Mesenchymal stem cell (in vitro differentiated cells and primary cell): ENCODE measurements at regions not wholly inside any gene's neighbourhood (a gene's known extent, or its start where the extent isn't known, plus 50 kb on each side); places are given as distances from the start of the nearest gene placed in this dataset.

Experiments used
- DNase-seq: peaks from one replicate; pipeline ENCODE4 v3.0.0-alpha.2; 2013
- H2AFZ ChIP-seq: one replicate; pipeline ENCODE4 v1.6.1; 2013; ENCODE audit warnings: low read depth, mild to moderate bottlenecking, control low read depth, inconsistent platforms, low read length, moderate library complexity
- H2AK5ac ChIP-seq: 2 replicates; pipeline ENCODE4 v1.6.1; 2013; ENCODE audit warnings: low read length, moderate library complexity, mild to moderate bottlenecking, inconsistent platforms; ENCODE audit not compliant: severe bottlenecking
- H2BK120ac ChIP-seq: one replicate; pipeline ENCODE4 v1.6.1; 2013; ENCODE audit warnings: low read depth, mild to moderate bottlenecking, inconsistent platforms, low read length, moderate library complexity
- H2BK12ac ChIP-seq, 2 experiments: one replicate each; pipeline ENCODE4 v1.6.1; 2013; ENCODE audit warnings: inconsistent platforms in 2 of 2, low read length in 2 of 2, mild to moderate bottlenecking in 2 of 2, moderate library complexity in 2 of 2, control low read depth in 1 of 2
- H2BK15ac ChIP-seq: one replicate; pipeline ENCODE4 v1.6.1; 2013; ENCODE audit warnings: mild to moderate bottlenecking, low read depth, inconsistent platforms; ENCODE audit not compliant: poor library complexity, severe bottlenecking
- H2BK5ac ChIP-seq: 2 replicates; pipeline ENCODE4 v1.6.1; 2013; ENCODE audit warnings: low read depth, mild to moderate bottlenecking, low read length, control low read depth, inconsistent platforms; ENCODE audit not compliant: poor library complexity, severe bottlenecking
- H3K14ac ChIP-seq, 2 experiments: one replicate each; pipeline ENCODE4 v1.6.1; 2013; ENCODE audit warnings: inconsistent platforms in 2 of 2, low read length in 2 of 2, control low read depth in 1 of 2, mild to moderate bottlenecking in 1 of 2, moderate library complexity in 1 of 2
- H3K18ac ChIP-seq, 2 experiments: one replicate each; pipeline ENCODE4 v1.6.1; 2013; ENCODE audit warnings: inconsistent platforms in 2 of 2, low read length in 2 of 2, control low read depth in 1 of 2, low read depth in 1 of 2, mild to moderate bottlenecking in 1 of 2
- H3K23ac ChIP-seq, 2 experiments: one replicate each; pipeline ENCODE4 v1.6.1; 2013; ENCODE audit warnings: inconsistent platforms in 2 of 2, low read length in 2 of 2, mild to moderate bottlenecking in 2 of 2, moderate library complexity in 2 of 2, control low read depth in 1 of 2
- H3K27ac ChIP-seq: 2 replicates; pipeline ENCODE4 v1.5.1; 2013; ENCODE audit warnings: mild to moderate bottlenecking, moderate library complexity, low read length, control low read depth, inconsistent platforms; ENCODE audit not compliant: poor library complexity, severe bottlenecking
- H3K27me3 ChIP-seq, 2 experiments: 2 replicates each; pipeline versions ENCODE4 v1.6.1 to v1.7.0; 2013; ENCODE audit warnings: low read length in 2 of 2, mild to moderate bottlenecking in 2 of 2, moderate library complexity in 2 of 2, control low read depth in 1 of 2, inconsistent platforms in 1 of 2; ENCODE audit not compliant: control insufficient read depth in 1 of 2, insufficient read depth in 1 of 2
- H3K36me3 ChIP-seq, 2 experiments: 2 replicates each; pipeline versions ENCODE4 v1.6.1 to v1.7.0; 2013; ENCODE audit warnings: low read length in 2 of 2, control low read depth in 1 of 2, inconsistent platforms in 1 of 2, low read depth in 1 of 2, mild to moderate bottlenecking in 1 of 2; ENCODE audit not compliant: insufficient read depth in 2 of 2, control insufficient read depth in 1 of 2
- H3K4ac ChIP-seq, 2 experiments: one replicate each; pipeline ENCODE4 v1.6.1; 2013; ENCODE audit warnings: inconsistent platforms in 2 of 2, low read length in 2 of 2, mild to moderate bottlenecking in 2 of 2, moderate library complexity in 2 of 2, control low read depth in 1 of 2, low read depth in 1 of 2
- H3K4me1 ChIP-seq: 2 replicates; pipeline ENCODE4 v1.6.1; 2013; ENCODE audit warnings: low read depth, low read length, control low read depth; ENCODE audit not compliant: control insufficient read depth, insufficient read depth
- H3K4me2 ChIP-seq: 2 replicates; pipeline ENCODE4 v1.6.1; 2013; ENCODE audit warnings: low read length, mild to moderate bottlenecking, inconsistent platforms; ENCODE audit not compliant: poor library complexity, severe bottlenecking
- H3K4me3 ChIP-seq, 2 experiments: 2 replicates each; pipeline versions ENCODE4 v1.5.1 to v1.7.0; 2013; ENCODE audit warnings: low read length in 2 of 2, mild to moderate bottlenecking in 2 of 2, control low read depth in 1 of 2, low read depth in 1 of 2; ENCODE audit not compliant: insufficient read depth in 1 of 2
- H3K79me1 ChIP-seq: replicated peaks from 2 replicates; pipeline ENCODE4 v1.6.1; 2013; ENCODE audit warnings: mild to moderate bottlenecking, control low read depth, low read length, inconsistent platforms; ENCODE audit not compliant: poor library complexity, severe bottlenecking
- H3K9ac ChIP-seq: 2 replicates; pipeline ENCODE4 v1.7.0; 2013; ENCODE audit warnings: mild to moderate bottlenecking, low read length, moderate library complexity
- H3K9me3 ChIP-seq: 2 replicates; pipeline ENCODE4 v1.7.0; 2013; ENCODE audit warnings: mild to moderate bottlenecking, low read length; ENCODE audit not compliant: control insufficient read depth
- H4K8ac ChIP-seq: one replicate; pipeline ENCODE4 v1.6.1; 2013; ENCODE audit warnings: inconsistent platforms, mild to moderate bottlenecking, low read length, moderate library complexity
- H4K91ac ChIP-seq: one replicate; pipeline ENCODE4 v1.6.1; 2013; ENCODE audit warnings: mild to moderate bottlenecking, low read length, inconsistent platforms
- WGBS: methylation state at CpG from one replicate; pipeline ENCODE4 v1.1.7; 2013; ENCODE audit warnings: mixed read lengths; 5-methylcytosine and 5-hydroxymethylcytosine counted together

- peaks cover 9% of the 10 kb centered on the region for H3K9me3 ChIP-seq
- no peak overlapping the region for H2BK120ac ChIP-seq
- no peaks in the 10 kb centered on the region for H3K4me1 ChIP-seq
- H2BK5ac ChIP-seq, result no peak overlapping the region
- H3K4me3 ChIP-seq, result no peak overlapping the region
- no peaks in the 10 kb centered on the region for H3K36me3 ChIP-seq
- H3K4me2 ChIP-seq, result no peak overlapping the region
- no peak overlapping the region for H3K18ac ChIP-seq
- H3K4ac ChIP-seq, result no peak overlapping the region
- H3K79me1 ChIP-seq, result no peaks in the 10 kb centered on the region
- no peak for DNase-seq
- H3K27me3 ChIP-seq, result peaks cover 0 to 5% of the 10 kb centered on the region in 2 experiments
- no peak overlapping the region for H2BK15ac ChIP-seq
- H3K27ac ChIP-seq, result no peak overlapping the region
- H2AFZ ChIP-seq, result no peak overlapping the region
- H3K23ac ChIP-seq, result no peak overlapping the region
- no peak overlapping the region for H2AK5ac ChIP-seq
- no peak overlapping the region for H2BK12ac ChIP-seq
- H3K14ac ChIP-seq, result no peak overlapping the region
- 82% methylated on average over 6 of the region's 6 CpGs for WGBS
- no peak overlapping the region for H4K91ac ChIP-seq
- no peak overlapping the region for H3K9ac ChIP-seq
- H4K8ac ChIP-seq, result no peak overlapping the region
Observed at GRCh38 chr17:5976251-5976650, 93.9 kb upstream of the WSCD1 start.

GRCh38 chr17:5978496-5978895 is 91.7 kb upstream of the WSCD1 start:
- no peak for DNase-seq
- no peak overlapping the region for H3K4me3 ChIP-seq
- H2AFZ ChIP-seq, result no peak overlapping the region
- no peaks in the 10 kb centered on the region for H3K79me1 ChIP-seq
- no peak overlapping the region for H3K4me2 ChIP-seq
- H3K14ac ChIP-seq, result no peak overlapping the region
- H3K18ac ChIP-seq, result no peak overlapping the region
- H2BK15ac ChIP-seq, result no peak overlapping the region
- no peak overlapping the region for H3K23ac ChIP-seq
- no peak overlapping the region for H4K8ac ChIP-seq
- 74% methylated on average over 7 of the region's 7 CpGs for WGBS
- peaks cover 0 to 5% of the 10 kb centered on the region in 2 experiments for H3K27me3 ChIP-seq
- no peak overlapping the region for H3K4ac ChIP-seq
- H3K27ac ChIP-seq, result no peak overlapping the region
- H2BK12ac ChIP-seq, result no peak overlapping the region
- H4K91ac ChIP-seq, result no peak overlapping the region
- H2BK120ac ChIP-seq, result no peak overlapping the region
- no peak overlapping the region for H2BK5ac ChIP-seq
- H3K4me1 ChIP-seq, result no peaks in the 10 kb centered on the region
- no peak overlapping the region for H2AK5ac ChIP-seq
- peaks cover 2% of the 10 kb centered on the region for H3K9me3 ChIP-seq
- no peak overlapping the region for H3K9ac ChIP-seq
- H3K36me3 ChIP-seq, result no peaks in the 10 kb centered on the region

GRCh38 chr17:5980941-5981340 is 89.2 kb upstream of the WSCD1 start:
- Histone ChIP-seq H2BK5ac (no peak overlapping the region), H4K91ac (no peak overlapping the region), H3K4ac (no peak overlapping the region), H3K14ac (no peak overlapping the region), H3K9ac (no peak overlapping the region), H2BK120ac (no peak overlapping the region), H3K79me1 (no peaks in the 10 kb centered on the region), H3K4me2 (no peak overlapping the region), H2BK12ac (no peak overlapping the region), H3K9me3 (no peaks in the 10 kb centered on the region), H3K18ac (no peak overlapping the region), H4K8ac (no peak overlapping the region), H3K27me3 (peaks cover 0 to 5% of the 10 kb centered on the region in 2 experiments), H2BK15ac (no peak overlapping the region), H3K27ac (no peak overlapping the region), H3K23ac (no peak overlapping the region), H3K36me3 (no peaks in the 10 kb centered on the region), H2AK5ac (no peak overlapping the region), H3K4me1 (no peaks in the 10 kb centered on the region), H3K4me3 (no peak overlapping the region), H2AFZ (no peak overlapping the region)
- DNase-seq, result no peak
- WGBS, result 75% methylated on average over 5 of the region's 6 CpGs

- no peak overlapping the region for H2AFZ ChIP-seq
- no peaks in the 10 kb centered on the region for H3K4me1 ChIP-seq
- no peak overlapping the region for H3K9ac ChIP-seq
- no peak overlapping the region for H3K18ac ChIP-seq
- no peak overlapping the region for H4K91ac ChIP-seq
- no peak overlapping the region for H3K23ac ChIP-seq
- no peaks in the 10 kb centered on the region for H3K9me3 ChIP-seq
- no peak overlapping the region for H2BK15ac ChIP-seq
- no peak overlapping the region for H2BK5ac ChIP-seq
- no peak overlapping the region for H3K27ac ChIP-seq
- DNase-seq, result no peak
- H2BK120ac ChIP-seq, result no peak overlapping the region
- no peak overlapping the region for H2BK12ac ChIP-seq
- H2AK5ac ChIP-seq, result no peak overlapping the region
- H3K79me1 ChIP-seq, result no peaks in the 10 kb centered on the region
- no peaks in the 10 kb centered on the region for H3K27me3 ChIP-seq
- 88% methylated on average over 1 of the region's 2 CpGs for WGBS
- no peak overlapping the region for H4K8ac ChIP-seq
- H3K36me3 ChIP-seq, result no peaks in the 10 kb centered on the region
- H3K14ac ChIP-seq, result no peak overlapping the region
- no peak overlapping the region for H3K4me3 ChIP-seq
- H3K4me2 ChIP-seq, result no peak overlapping the region
- no peak overlapping the region for H3K4ac ChIP-seq
Observed at GRCh38 chr17:5986644-5987043, 83.5 kb upstream of the WSCD1 start.
